HEK293 (cell line): ENCODE measurements at regions not wholly inside any gene's neighbourhood (a gene's known extent, or its start where the extent isn't known, plus 50 kb on each side); places are given as distances from the start of the nearest gene placed in this dataset.

Source experiments
- CTCF ChIP-seq: fragments of 450-650 bp; formaldehyde crosslinking; IDR thresholded peaks from 2 replicates; pipeline ENCODE4 v1.5.1; 2016; ENCODE audit warnings: missing biosample characterization, missing genetic modification characterization
- PRDM10 ChIP-seq: fragments of 450-650 bp; formaldehyde crosslinking; IDR thresholded peaks from 2 replicates; pipeline ENCODE4 v1.5.1; 2016; ENCODE audit warnings: missing biosample characterization, missing genetic modification characterization
- ZBTB21 ChIP-seq: fragments of 450-650 bp; formaldehyde crosslinking; IDR thresholded peaks from 2 replicates; pipeline ENCODE4 v1.5.1; 2017; ENCODE audit warnings: missing biosample characterization, missing genetic modification characterization
- ZNF18 ChIP-seq: fragments of 450-650 bp; formaldehyde crosslinking; IDR thresholded peaks from 2 replicates; pipeline ENCODE4 v1.5.1; 2016; ENCODE audit warnings: missing biosample characterization, missing genetic modification characterization
- ZNF76 ChIP-seq: fragments of 450-650 bp; formaldehyde crosslinking; IDR thresholded peaks from 2 replicates; pipeline ENCODE4; 2016; ENCODE audit warnings: low read depth, missing biosample characterization, missing genetic modification characterization, borderline replicate concordance
- TF ChIP-seq, protein P1 (sequence below): fragments of 450-650 bp; formaldehyde crosslinking; IDR thresholded peaks from 2 replicates; pipeline ENCODE4 v1.5.1; 2016; ENCODE audit warnings: missing biosample characterization, missing genetic modification characterization

DNA sequence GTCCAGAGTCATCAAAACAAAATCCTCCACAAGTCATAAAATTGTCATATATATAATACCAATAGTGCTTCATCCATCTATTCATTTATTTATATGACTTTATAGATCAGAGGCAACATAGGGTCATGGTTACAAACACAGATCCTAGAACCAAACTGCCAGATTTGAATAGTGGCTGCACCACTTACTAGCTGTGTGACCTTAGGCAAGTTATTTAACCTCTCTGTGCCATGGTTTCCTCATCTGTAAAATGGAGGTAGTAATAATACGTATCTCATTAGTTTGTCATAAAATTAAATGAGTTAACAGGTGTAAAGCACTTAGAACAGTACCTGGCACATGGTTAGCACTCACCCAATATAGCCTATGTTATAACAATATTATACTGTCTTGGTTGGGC is 58.9 kb upstream of the BZW1 start:
- no peak for TF ChIP-seq CTCF (tag by site-specific recombination)
- TF ChIP-seq ZNF18 (tag by site-specific recombination): no peak
- TF ChIP-seq, protein P1, sequence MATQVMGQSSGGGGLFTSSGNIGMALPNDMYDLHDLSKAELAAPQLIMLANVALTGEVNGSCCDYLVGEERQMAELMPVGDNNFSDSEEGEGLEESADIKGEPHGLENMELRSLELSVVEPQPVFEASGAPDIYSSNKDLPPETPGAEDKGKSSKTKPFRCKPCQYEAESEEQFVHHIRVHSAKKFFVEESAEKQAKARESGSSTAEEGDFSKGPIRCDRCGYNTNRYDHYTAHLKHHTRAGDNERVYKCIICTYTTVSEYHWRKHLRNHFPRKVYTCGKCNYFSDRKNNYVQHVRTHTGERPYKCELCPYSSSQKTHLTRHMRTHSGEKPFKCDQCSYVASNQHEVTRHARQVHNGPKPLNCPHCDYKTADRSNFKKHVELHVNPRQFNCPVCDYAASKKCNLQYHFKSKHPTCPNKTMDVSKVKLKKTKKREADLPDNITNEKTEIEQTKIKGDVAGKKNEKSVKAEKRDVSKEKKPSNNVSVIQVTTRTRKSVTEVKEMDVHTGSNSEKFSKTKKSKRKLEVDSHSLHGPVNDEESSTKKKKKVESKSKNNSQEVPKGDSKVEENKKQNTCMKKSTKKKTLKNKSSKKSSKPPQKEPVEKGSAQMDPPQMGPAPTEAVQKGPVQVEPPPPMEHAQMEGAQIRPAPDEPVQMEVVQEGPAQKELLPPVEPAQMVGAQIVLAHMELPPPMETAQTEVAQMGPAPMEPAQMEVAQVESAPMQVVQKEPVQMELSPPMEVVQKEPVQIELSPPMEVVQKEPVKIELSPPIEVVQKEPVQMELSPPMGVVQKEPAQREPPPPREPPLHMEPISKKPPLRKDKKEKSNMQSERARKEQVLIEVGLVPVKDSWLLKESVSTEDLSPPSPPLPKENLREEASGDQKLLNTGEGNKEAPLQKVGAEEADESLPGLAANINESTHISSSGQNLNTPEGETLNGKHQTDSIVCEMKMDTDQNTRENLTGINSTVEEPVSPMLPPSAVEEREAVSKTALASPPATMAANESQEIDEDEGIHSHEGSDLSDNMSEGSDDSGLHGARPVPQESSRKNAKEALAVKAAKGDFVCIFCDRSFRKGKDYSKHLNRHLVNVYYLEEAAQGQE (tag by site-specific recombination): no peak
- TF ChIP-seq ZBTB21 (tag by site-specific recombination): no peak
- TF ChIP-seq ZNF76 (tag by site-specific recombination): no peak
- TF ChIP-seq PRDM10 (tag by site-specific recombination): no peak
